ENCODE measurements at regions not wholly inside any gene's neighbourhood (a gene's known extent, or its start where the extent isn't known, plus 50 kb on each side); places are given as distances from the start of the nearest gene placed in this dataset.

- DNase-seq, result no peak
These were observed 262.2 kb downstream of the IRX2 start for GRCh38 chr5:2489306-2489705.

- DNase-seq, result no peak
These were observed 262.9 kb downstream of the IRX2 start for GRCh38 chr5:2488593-2488992.

DNA sequence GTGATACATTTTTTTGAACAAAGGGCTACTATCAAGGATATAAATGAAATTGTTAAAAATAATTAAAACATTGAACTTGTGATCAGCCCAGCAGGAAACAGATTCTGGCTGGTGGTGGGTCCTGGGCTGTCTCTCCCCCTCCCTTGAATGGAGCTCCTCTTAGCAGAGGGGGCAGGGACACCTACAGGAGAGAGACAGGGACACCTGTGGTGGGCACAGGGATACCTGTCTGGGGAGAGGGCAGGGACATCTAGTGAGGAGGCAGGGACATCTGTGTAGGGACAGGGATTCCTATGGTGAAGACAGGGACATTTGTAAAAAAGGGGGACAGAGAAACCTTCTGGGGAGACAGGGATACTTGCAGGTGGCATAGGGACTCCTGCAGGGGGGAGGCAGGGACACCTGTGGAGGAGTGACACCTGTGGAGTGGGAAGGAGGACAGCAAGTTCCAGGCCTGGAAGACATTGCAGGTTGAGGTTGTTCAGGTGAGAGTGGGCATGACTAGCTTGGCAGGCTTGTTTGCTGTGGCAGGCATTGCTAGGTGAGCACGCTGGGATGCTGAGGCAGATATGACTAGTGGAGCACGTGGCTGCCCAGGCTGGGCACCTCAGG is 264.2 kb downstream of the IRX2 start:
- no peak for DNase-seq

GRCh38 chr5:2486373-2486772 is 265.1 kb downstream of the IRX2 start:
- no peak for DNase-seq

DNA sequence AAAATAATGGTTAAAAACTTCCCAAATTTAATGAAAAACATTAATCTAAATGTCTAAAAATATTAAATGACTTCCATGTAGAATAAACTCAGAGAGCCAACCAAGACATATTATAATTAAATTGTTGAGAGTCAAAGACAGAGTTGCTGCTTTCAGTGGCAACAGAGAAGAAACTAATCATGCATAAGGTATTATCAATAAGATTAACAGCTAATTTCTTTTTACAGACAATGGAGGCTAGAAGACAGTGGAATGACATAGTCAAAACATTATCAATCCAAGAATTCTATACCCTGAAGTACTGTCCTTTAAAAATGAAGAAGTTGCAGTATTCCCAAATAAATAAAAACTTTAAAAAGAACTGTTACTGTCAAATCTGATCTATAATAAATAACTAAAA is 268.7 kb downstream of the IRX2 start:
- no peak for DNase-seq

DNA sequence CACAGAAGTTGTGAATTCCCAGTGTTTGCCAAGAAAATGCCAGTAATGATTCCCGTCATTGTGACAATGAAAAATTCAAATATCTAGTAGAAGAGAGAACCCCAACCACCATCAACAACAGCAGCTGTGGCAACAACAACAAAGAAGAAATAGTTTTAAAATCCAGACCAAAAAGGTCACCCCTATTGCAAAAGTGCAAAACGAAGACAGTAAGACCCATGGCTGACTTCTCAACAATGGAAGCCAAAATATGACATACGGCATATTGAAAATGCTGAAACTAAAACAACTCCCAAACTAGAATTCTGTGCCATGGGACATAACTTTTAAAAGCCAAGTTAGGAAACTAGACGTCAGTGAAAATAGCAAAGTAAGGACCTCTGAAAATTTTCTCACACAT is 270.6 kb downstream of the IRX2 start:
- no peak for DNase-seq

- no peak for DNase-seq
These were observed 275.6 kb downstream of the IRX2 start for GRCh38 chr5:2475902-2476301.

- DNase-seq, result no peak
These were observed 278.8 kb downstream of the IRX2 start for GRCh38 chr5:2472670-2473069.

DNA sequence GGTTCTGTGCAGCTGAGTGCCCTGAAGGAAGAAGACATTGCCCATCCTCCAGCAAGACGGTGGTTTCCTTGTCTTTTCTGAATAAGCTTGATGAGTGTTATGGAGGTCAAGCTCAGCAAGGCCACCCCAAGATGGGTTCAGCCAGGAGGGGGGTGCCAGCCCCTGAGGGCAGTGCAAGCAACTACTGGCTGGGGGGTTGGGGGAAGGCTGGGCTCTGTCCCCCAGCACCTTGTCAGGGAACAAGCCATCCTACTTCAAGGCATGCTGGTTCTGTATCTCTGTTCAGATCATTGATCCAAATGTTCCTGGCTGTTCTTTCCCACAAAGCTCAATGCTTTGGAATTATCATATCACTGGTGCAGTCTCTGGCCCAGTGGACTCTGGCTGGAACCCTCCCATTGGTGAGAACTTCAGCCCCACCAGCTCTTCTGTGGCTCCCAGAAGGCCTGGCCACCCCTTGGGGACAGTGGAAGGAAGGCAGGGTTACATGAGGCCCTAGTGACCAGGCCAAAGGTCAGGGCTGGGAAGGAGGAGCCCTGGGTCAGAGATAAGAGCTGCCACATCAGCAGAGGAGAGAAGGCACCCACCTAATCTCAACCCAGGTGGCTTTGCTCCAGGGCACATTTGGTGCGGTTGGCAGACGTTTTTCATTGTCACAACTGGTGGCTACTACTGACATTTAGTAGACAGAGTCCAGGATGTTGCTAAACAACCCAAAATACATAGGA is 280.2 kb downstream of the IRX2 start:
- no peak for DNase-seq

- no peak for DNase-seq
These were observed 284.5 kb downstream of the IRX2 start for GRCh38 chr5:2466966-2467365.

DNA sequence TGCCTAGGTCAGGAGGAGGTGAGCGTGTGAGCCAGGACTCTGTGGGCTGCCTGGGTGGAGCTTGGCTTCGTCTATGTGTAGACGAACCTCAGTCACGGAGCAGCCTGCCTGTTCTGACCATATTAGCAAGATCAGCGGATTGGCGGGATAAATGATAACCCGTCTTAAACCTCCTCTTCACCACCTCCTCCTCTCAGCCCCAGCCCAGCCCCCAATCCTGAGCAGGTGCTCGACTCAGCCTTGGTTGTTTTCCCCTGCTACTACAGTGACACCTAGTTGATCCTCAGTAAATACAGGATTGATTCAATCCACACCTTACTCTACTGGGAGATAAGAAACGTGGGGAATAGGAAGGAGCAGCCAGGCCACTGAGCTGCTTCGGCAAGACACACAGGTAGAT is 286.1 kb downstream of the IRX2 start:
- DNase-seq, result no peak

- no peak for DNase-seq
These were observed 287.3 kb downstream of the IRX2 start for GRCh38 chr5:2464141-2464540.

DNA sequence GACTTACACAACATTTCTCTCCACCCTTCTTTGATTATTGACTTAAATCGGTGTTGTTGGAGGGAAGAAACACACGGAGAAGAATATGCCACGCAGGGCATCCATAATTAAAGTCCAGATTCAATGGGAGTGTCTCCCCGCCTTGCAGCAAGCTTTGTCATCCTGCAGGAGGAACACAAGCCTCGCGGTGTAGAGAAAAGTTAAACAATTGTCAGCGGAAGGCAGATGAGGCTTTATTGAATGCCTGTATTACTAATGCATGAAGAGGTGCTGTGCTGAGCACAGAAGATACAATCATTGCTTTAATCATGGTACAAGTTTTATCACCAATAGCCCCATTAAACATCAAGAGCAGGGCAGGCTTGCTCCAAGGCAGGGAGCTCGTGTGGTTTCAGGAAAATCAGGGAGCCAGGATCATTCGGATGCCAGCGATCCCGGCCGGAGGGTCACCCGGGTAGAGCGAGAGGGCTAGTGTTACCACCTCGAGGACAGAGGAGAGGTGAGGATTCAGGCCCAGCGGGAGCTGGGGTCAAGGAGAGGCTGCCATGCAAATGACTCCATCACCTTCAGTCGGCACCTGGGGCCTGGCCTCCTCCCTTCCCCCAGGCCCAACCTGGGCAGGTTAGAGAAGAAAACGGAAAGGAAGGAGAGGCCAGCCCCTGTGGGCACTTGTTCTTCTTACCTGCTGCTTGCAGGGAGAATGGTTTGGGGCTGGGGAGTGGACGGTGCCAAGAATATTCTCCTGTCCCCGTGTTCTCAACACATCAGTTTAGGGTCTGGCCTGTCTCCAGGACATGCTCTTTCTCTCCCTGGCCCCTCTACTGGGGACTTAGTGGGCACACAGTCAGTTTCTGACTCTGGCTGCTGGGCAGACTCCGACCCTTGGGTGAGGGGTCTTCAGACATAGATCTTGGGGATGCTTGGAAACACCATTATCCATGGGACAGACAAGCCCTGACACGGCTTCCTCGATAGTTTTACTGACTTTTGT is 289.5 kb downstream of the IRX2 start:
- no peak for DNase-seq

DNA sequence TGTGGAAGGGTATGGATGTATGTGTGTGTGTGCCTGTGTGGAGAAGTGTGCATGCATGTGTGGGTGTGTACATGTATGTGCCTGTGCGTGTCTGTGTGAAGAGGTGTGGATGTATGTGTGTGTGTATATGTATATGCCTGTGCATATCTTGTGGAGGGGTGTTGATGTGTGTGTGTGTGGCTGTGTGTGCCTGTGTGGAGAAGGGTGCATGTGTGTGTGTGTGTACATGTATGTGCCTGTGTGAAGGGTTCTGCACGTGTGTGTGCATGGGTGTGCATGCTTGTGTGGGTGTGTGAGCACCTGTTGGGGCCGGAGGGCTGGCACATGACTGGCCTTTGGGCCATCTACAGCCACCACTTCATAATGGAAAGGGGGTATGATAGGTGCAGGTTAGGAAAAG is 291.4 kb downstream of the IRX2 start:
- DNase-seq, result no peak

- no peak for DNase-seq
These were observed 292.2 kb downstream of the IRX2 start for GRCh38 chr5:2459251-2459650.

DNA sequence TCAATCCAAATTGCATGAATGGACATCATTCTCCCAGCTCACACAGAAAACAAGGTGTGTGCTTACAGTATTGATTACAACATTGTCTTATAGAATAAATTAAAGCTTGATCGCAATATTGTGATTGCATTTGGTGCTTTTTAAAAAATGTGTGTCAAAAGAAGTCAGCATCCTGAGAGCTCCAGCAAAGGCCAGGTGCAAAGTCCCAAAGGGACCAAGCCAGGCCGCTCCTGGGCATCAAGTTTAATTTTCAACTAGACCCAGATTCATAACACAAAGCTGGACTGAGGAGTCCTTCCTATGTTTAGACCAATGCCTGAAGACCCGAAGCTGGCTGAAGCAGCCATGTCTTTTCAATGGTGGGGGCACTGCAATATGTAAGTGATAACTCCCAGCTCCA is 295.6 kb downstream of the IRX2 start:
- DNase-seq, result no peak

DNA sequence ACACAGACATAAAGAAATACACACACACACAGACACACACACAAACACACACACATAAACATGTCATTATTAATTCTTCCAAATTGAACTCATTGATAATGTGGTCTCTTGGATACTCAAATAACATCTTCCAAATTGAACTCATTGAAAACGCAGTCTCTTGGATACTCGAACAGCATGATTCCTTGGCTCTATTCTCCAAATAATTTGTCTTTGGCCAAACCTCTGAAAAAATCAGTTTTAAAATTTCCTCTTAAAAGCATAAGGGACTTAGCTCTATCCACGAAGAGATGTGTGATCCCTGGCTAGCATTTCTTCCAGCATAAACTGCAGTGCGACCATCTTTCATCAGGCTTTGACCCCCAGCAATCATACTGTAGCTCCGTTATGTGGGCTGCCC is 296.6 kb downstream of the IRX2 start:
- DNase-seq, result no peak

DNA sequence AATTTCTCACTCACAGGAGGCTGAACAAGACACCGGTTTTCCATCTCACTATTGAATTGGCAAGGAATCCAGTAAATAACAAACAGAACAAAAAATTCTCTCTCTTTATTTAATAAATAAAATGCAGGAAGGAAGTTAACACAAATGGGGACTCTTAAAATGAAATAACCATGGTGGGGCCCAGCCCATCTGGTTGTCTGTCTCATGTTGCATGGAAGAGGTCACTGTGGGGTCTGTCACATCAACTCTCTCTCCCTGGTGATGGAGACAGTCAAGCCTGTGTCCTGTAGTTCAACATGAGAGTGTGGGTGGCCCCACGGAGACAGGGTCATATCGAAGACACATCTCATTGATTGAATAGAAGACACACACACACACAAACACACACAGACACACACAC is 297.7 kb downstream of the IRX2 start:
- DNase-seq, result no peak

DNA sequence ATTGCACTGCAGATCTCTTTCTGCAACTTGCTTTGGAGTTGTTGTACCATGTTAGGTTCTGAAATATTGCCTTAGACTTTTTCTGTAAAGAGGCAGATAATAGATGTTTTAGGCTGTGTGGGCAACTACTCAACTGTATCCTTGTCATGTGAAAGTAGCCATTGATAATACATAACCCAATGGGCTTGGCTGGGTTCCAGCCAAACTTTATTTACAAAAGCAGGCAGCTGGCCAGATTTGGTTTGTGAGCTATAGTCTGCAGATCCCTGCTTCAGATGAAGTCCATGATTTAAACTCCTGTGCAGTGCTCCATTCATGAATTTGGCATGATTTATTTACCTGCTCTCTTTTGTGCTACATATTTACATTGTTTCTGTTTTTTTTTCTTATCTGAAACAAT is 300.4 kb downstream of the IRX2 start:
- DNase-seq, result no peak

GRCh38 chr5:2442496-2443354 is 308.8 kb downstream of the IRX2 start:
- no peak for DNase-seq

DNA sequence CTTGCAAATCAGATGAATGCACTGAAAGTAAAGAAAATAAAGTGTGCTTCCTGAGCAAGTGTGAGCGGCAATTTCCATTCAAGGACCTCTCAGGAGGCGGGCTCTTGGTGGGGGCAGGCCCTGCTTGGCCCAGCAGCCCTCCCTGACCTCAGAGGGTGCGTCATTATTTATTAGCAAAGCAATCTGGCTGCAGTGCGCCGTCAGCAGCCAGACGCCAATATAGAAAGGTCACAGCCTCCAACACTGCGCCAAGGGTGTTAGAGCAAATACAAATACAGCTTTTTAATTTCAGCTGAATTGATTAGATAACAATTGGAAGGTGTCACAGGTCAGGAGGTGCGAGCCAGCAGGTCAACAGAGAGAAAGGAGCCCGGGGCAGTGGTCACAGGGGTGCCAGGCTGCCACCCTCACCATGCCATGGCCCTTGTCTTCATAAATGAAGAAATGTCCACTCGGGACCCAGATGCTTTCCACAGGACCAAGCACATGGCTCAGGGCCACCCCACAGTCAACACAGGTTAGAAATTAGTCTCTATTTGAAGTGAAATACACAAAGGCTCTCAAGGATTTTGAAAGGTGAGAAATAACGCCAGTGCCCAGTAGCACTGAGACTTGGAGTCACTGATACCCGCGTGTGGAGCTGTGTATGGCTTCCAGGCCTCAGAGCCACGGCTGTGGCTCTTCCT is 309.8 kb downstream of the IRX2 start:
- DNase-seq, result no peak

- DNase-seq, result no peak
These were observed 311.9 kb downstream of the IRX2 start for GRCh38 chr5:2439608-2440007.
